OCI-LY7 (cell line): ENCODE measurements at regions not wholly inside any gene's neighbourhood (a gene's known extent, or its start where the extent isn't known, plus 50 kb on each side); places are given as distances from the start of the nearest gene placed in this dataset.

Experiments
- CTCF ChIP-seq: fragments of 200-600 bp; sonication (generic); conservative IDR thresholded peaks from 2 replicates; pipeline ENCODE4 v1.5.1; 2014; ENCODE audit warnings: mild to moderate bottlenecking, antibody characterized with exemption, low read length, moderate library complexity, mixed read lengths
- EZH2phosphoT487 ChIP-seq: fragments of 200-600 bp; sonication (generic); IDR thresholded peaks from 2 replicates; pipeline ENCODE4 v1.6.1; 2018; ENCODE audit warnings: low read depth, borderline replicate concordance, mild to moderate bottlenecking, mixed run types, antibody characterized with exemption, low read length, moderate library complexity, mixed read lengths

GRCh38 chr15:95182091-95182490 is 950.7 kb downstream of the MCTP2 start:
- TF ChIP-seq EZH2phosphoT487 (no peak), CTCF (no peak)
